PFSK-1 (cell line): ENCODE measurements at regions not wholly inside any gene's neighbourhood (a gene's known extent, or its start where the extent isn't known, plus 50 kb on each side); places are given as distances from the start of the nearest gene placed in this dataset.

ENCODE experiments used
- POLR2AphosphoS5 ChIP-seq: IDR thresholded peaks from 2 replicates; pipeline ENCODE4 v1.6.1; 2012; ENCODE audit warnings: low read depth, mild to moderate bottlenecking, control low read depth, low read length, moderate library complexity
- REST ChIP-seq, 2 experiments: IDR thresholded peaks; 2 replicates each; pipeline versions ENCODE4 v1.6.1 to v1.8.0; 2011 to 2012; ENCODE audit warnings: low read depth in 2 of 2, low read length in 2 of 2, control low read depth in 1 of 2, inconsistent platforms in 1 of 2, mild to moderate bottlenecking in 1 of 2, moderate library complexity in 1 of 2; ENCODE audit not compliant: insufficient read depth in 1 of 2
- SIN3A ChIP-seq: IDR thresholded peaks from 2 replicates; pipeline ENCODE4 v1.6.1; 2012; ENCODE audit warnings: mild to moderate bottlenecking, low read length, moderate library complexity, borderline replicate concordance; ENCODE audit not compliant: insufficient read depth
- TAF1 ChIP-seq: IDR thresholded peaks from 2 replicates; pipeline ENCODE4 v1.6.1; 2012; ENCODE audit warnings: low read length, control low read depth, borderline replicate concordance; ENCODE audit not compliant: insufficient read depth

GRCh38 chr1:4380564-4381168, 273.7 kb upstream of the AJAP1 start:
- TF ChIP-seq POLR2AphosphoS5 (no peak), REST (IDR thresholded peaks at IDR 0.05; ENCODE audit: insufficient read depth in 1 of 2, low read depth in 2 of 2, low read length in 2 of 2) (no peak), TAF1 (no peak), SIN3A (no peak)
